ENCODE measurements at regions not wholly inside any gene's neighbourhood (a gene's known extent, or its start where the extent isn't known, plus 50 kb on each side); places are given as distances from the start of the nearest gene placed in this dataset.
A peak's percentile ranks its signal among the peaks of the same experiment; 100 is the strongest.

DNA sequence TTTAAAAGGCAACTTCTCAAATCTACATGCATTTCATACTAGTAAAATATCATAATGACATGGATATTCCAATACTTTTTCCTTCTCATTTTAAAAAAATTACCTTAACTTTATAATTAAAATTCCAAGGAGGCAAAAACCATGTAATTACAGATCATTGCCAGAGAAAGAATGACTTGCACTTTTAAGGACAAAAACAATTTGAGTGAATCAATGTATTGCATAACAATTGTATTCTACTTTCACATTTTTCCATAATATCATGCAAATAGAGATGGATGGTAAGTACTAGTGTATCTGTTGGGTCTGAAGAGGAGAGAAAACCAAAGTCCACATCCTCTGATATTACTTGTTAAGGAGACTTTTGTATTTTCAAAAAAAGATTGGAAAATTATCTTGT is 89.5 kb upstream of the NCK2 start:
- no peaks in the 10 kb centered on the region; the same call in 1 of the 2 replicates for H3K9me1 ChIP-seq (ENCODE audit: insufficient read depth, low read length)
- no peak overlapping the region for H4K8ac ChIP-seq (ENCODE audit: low read depth in 2 of 2, low read length in 2 of 2)
- TF ChIP-seq CEBPB (IDR thresholded peaks at IDR 0.05; ENCODE audit: low read depth, low read length) (0 out of 2 replicates have a peak, but pooled peaks have one; percentile 29), ELK1 (IDR thresholded peaks at IDR 0.05; ENCODE audit: borderline replicate concordance, low read depth, low read length) (no peak), NFE2L2 (IDR thresholded peaks at IDR 0.05; ENCODE audit: low read depth, low read length) (peak; percentile 78)
- H2BK20ac ChIP-seq (ENCODE audit: low read depth, low read length): no peak overlapping the region
- no peak overlapping the region for H2AK5ac ChIP-seq (ENCODE audit: low read depth, low read length)
- ChIA-PET POLR2A (ENCODE audit: unreplicated experiment) (no interaction called here), CTCF (no interaction called here)
- no peaks in the 10 kb centered on the region for H3K79me1 ChIP-seq (ENCODE audit: low read depth in 1 of 2, low read length in 2 of 2)
- no peak overlapping the region for H3K27ac ChIP-seq (ENCODE audit: insufficient read depth, low read length)
- intact Hi-C loops (cut with micrococcal nuclease) (no loop called here), in situ Hi-C loops (cut with MboI; ENCODE audit: low sequenced_read_pairs) (no loop called here), dilution Hi-C loops (cut with HindIII; ENCODE audit: low sequenced_read_pairs, unreplicated experiment) (no loop called here)
- H3K4me3 ChIP-seq (ENCODE audit: insufficient read depth, low read depth, low read length): no peak overlapping the region
- H2BK5ac ChIP-seq (ENCODE audit: low read depth, low read length, poor library complexity, severe bottlenecking): no peak overlapping the region
- no peak overlapping the region for H3K4me2 ChIP-seq (ENCODE audit: low read depth, low read length)
- H2BK120ac ChIP-seq (ENCODE audit: low read depth, low read length): no peak overlapping the region
- H3K18ac ChIP-seq (ENCODE audit: low read depth, low read length): no peak overlapping the region
- no peak overlapping the region for H2BK15ac ChIP-seq (ENCODE audit: low read depth, low read length)
- H2AFZ ChIP-seq (replicated peaks; ENCODE audit: low read length, poor library complexity): no peak overlapping the region
- peaks cover 2% of the 10 kb centered on the region for H3K27me3 ChIP-seq (ENCODE audit: control insufficient read depth, insufficient read depth, low read length)
- DNase-seq (no peak), ATAC-seq (ENCODE audit: low read depth) (no peak)
- no peak overlapping the region for H3K23ac ChIP-seq (ENCODE audit: low read depth, low read length)
- H2AK9ac ChIP-seq (replicated peaks; ENCODE audit: low read depth, low read length, poor library complexity): no peak overlapping the region
- no peak overlapping the region for H3K14ac ChIP-seq (replicated peaks; ENCODE audit: low read depth, low read length)
- H4K91ac ChIP-seq (ENCODE audit: insufficient read depth, low read depth, low read length): no peak overlapping the region
- no peak overlapping the region for H3K9ac ChIP-seq (ENCODE audit: low read depth, low read length)
- no peak overlapping the region for H3K56ac ChIP-seq (ENCODE audit: extremely low read depth, insufficient read depth, low read length)
- no TSS peak for BruUV-seq (replicated peaks)
- no peaks in the 10 kb centered on the region for H3K36me3 ChIP-seq (ENCODE audit: control insufficient read depth, insufficient read depth, low read length)
- peaks cover 1% of the 10 kb centered on the region; the same call in 1 of the 2 replicates for H3K4me1 ChIP-seq (ENCODE audit: control insufficient read depth, insufficient read depth, low read length)
- H4K5ac ChIP-seq (ENCODE audit: low read depth, low read length): no peak overlapping the region
- no peaks in the 10 kb centered on the region for H3K9me3 ChIP-seq (ENCODE audit: control insufficient read depth, insufficient read depth, low read length)
- no peak overlapping the region for H3K4ac ChIP-seq (ENCODE audit: low read depth, low read length)
- no peaks in the 10 kb centered on the region for H4K20me1 ChIP-seq (ENCODE audit: insufficient read depth, low read length)
